ENCODE measurements at regions not wholly inside any gene's neighbourhood (a gene's known extent, or its start where the extent isn't known, plus 50 kb on each side); places are given as distances from the start of the nearest gene placed in this dataset.

DNA sequence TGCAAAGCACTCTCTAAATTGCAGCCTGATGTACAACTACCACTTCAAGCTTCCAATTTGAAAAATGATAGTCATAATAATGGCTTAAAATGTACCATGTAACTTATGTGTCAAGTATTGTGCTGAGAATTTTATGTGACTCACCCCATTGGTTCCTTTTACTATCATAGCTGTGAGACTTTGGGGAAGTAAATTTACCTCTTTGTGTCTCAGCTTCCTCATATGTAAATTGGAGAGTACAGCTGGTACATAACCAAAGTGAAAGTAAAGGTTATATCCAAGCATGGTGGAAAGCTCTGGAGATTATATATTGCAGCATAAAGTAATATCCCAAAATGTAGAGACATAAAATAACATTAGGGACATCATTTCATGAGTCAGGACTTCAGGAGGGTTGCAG is 2200.4 kb upstream of the C9orf72 start:
- ATAC-seq (ENCODE audit: low read depth) (no peak), DNase-seq (no peak)
- Histone ChIP-seq H3K36me3 (ENCODE audit: control insufficient read depth, insufficient read depth, low read length) (no peaks in the 10 kb centered on the region), H2AFZ (replicated peaks; ENCODE audit: low read length, poor library complexity) (no peak overlapping the region), H2AK9ac (replicated peaks; ENCODE audit: low read depth, low read length, poor library complexity) (no peak overlapping the region), H3K9me1 (ENCODE audit: insufficient read depth, low read length) (no peaks in the 10 kb centered on the region), H4K5ac (ENCODE audit: low read depth, low read length) (no peak overlapping the region), H2BK15ac (ENCODE audit: low read depth, low read length) (no peak overlapping the region), H4K20me1 (ENCODE audit: insufficient read depth, low read length) (no peaks in the 10 kb centered on the region), H2BK120ac (ENCODE audit: low read depth, low read length) (no peak overlapping the region), H3K14ac (replicated peaks; ENCODE audit: low read depth, low read length) (no peak overlapping the region), H4K91ac (ENCODE audit: insufficient read depth, low read depth, low read length) (no peak overlapping the region), H2BK20ac (ENCODE audit: low read depth, low read length) (no peak overlapping the region), H3K79me1 (ENCODE audit: low read depth in 1 of 2, low read length in 2 of 2) (no peaks in the 10 kb centered on the region), H3K4me3 (ENCODE audit: insufficient read depth, low read depth, low read length) (no peak overlapping the region), H3K27me3 (ENCODE audit: control insufficient read depth, insufficient read depth, low read length) (no peaks in the 10 kb centered on the region), H2BK5ac (ENCODE audit: low read depth, low read length, poor library complexity, severe bottlenecking) (no peak overlapping the region), H3K9ac (ENCODE audit: low read depth, low read length) (no peak overlapping the region), H3K23ac (ENCODE audit: low read depth, low read length) (no peak overlapping the region), H2AK5ac (ENCODE audit: low read depth, low read length) (no peak overlapping the region), H3K4ac (ENCODE audit: low read depth, low read length) (no peak overlapping the region), H3K27ac (ENCODE audit: insufficient read depth, low read length) (no peak overlapping the region), H3K4me1 (ENCODE audit: control insufficient read depth, insufficient read depth, low read length) (no peaks in the 10 kb centered on the region), H4K8ac (ENCODE audit: low read depth in 2 of 2, low read length in 2 of 2) (no peak overlapping the region), H3K56ac (ENCODE audit: extremely low read depth, insufficient read depth, low read length) (no peak overlapping the region), H3K18ac (ENCODE audit: low read depth, low read length) (no peak overlapping the region), H3K9me3 (ENCODE audit: control insufficient read depth, insufficient read depth, low read length) (peaks cover 2% of the 10 kb centered on the region; the same call in 1 of the 2 replicates), H3K4me2 (ENCODE audit: low read depth, low read length) (no peak overlapping the region)
- in situ Hi-C loops (cut with MboI; ENCODE audit: low sequenced_read_pairs) (no loop called here), dilution Hi-C loops (cut with HindIII; ENCODE audit: low sequenced_read_pairs, unreplicated experiment) (no loop called here), intact Hi-C loops (cut with micrococcal nuclease) (loop anchor here (5.0 kb wide), 1 partner anchor 51 kb away; no protein-coding TSS in a partner anchor)
- BruUV-seq (replicated peaks): no TSS peak
- ChIA-PET CTCF (no interaction called here), POLR2A (ENCODE audit: unreplicated experiment) (no interaction called here)
- TF ChIP-seq MAFK (IDR thresholded peaks at IDR 0.05; ENCODE audit: low read depth, low read length) (no peak), ELK1 (IDR thresholded peaks at IDR 0.05; ENCODE audit: borderline replicate concordance, low read depth, low read length) (no peak), NFE2L2 (IDR thresholded peaks at IDR 0.05; ENCODE audit: low read depth, low read length) (no peak), RAD21 (IDR thresholded peaks at IDR 0.05; ENCODE audit: low read length) (no peak), SMC3 (IDR thresholded peaks at IDR 0.05; ENCODE audit: low read depth, low read length) (no peak), MAZ (IDR thresholded peaks at IDR 0.05; ENCODE audit: borderline replicate concordance, low read depth, low read length) (no peak), BHLHE40 (IDR thresholded peaks at IDR 0.05; ENCODE audit: low read depth, low read length) (no peak), CHD1 (IDR thresholded peaks at IDR 0.05; ENCODE audit: low read depth, low read length) (no peak), POLR2A (IDR thresholded peaks at IDR 0.05; ENCODE audit: low read depth, low read length) (no peak), CEBPB (IDR thresholded peaks at IDR 0.05; ENCODE audit: low read depth, low read length) (no peak), RCOR1 (IDR thresholded peaks at IDR 0.05; ENCODE audit: insufficient replicate concordance, low read length) (no peak), RFX5 (IDR thresholded peaks at IDR 0.05; ENCODE audit: low read depth, low read length) (no peak), FOS (IDR thresholded peaks at IDR 0.05; ENCODE audit: low read depth, low read length) (no peak), MXI1 (IDR thresholded peaks at IDR 0.05; ENCODE audit: borderline replicate concordance, low read depth, low read length) (no peak)
- TF ChIP-seq, protein P1, sequence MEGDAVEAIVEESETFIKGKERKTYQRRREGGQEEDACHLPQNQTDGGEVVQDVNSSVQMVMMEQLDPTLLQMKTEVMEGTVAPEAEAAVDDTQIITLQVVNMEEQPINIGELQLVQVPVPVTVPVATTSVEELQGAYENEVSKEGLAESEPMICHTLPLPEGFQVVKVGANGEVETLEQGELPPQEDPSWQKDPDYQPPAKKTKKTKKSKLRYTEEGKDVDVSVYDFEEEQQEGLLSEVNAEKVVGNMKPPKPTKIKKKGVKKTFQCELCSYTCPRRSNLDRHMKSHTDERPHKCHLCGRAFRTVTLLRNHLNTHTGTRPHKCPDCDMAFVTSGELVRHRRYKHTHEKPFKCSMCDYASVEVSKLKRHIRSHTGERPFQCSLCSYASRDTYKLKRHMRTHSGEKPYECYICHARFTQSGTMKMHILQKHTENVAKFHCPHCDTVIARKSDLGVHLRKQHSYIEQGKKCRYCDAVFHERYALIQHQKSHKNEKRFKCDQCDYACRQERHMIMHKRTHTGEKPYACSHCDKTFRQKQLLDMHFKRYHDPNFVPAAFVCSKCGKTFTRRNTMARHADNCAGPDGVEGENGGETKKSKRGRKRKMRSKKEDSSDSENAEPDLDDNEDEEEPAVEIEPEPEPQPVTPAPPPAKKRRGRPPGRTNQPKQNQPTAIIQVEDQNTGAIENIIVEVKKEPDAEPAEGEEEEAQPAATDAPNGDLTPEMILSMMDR (conservative IDR thresholded peaks at IDR 0.05; ENCODE audit: low read depth, low read length): no peak
- TF ChIP-seq, protein P2, sequence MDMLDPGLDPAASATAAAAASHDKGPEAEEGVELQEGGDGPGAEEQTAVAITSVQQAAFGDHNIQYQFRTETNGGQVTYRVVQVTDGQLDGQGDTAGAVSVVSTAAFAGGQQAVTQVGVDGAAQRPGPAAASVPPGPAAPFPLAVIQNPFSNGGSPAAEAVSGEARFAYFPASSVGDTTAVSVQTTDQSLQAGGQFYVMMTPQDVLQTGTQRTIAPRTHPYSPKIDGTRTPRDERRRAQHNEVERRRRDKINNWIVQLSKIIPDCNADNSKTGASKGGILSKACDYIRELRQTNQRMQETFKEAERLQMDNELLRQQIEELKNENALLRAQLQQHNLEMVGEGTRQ (IDR thresholded peaks at IDR 0.05; ENCODE audit: low read depth, low read length): no peak
